Transverse colon (tissue), 4 donors: ENCODE measurements at regions not wholly inside any gene's neighbourhood (a gene's known extent, or its start where the extent isn't known, plus 50 kb on each side); places are given as distances from the start of the nearest gene placed in this dataset.

ENCODE experiments used
- DNase-seq: peaks from one replicate; pipeline ENCODE4 v3.0.0-alpha.2; 2019
- H3K27ac ChIP-seq, 4 donors: fragments of 200-600 bp; sonication (generic); 2 replicates each; pipeline ENCODE4 v1.5.1; 2016 to 2018; ENCODE audit warnings: inconsistent platforms in 4 of 4
- H3K27me3 ChIP-seq: fragments of 200-600 bp; sonication (generic); 2 replicates; pipeline ENCODE4 v1.5.1; 2017; ENCODE audit warnings: inconsistent platforms
- H3K36me3 ChIP-seq, 4 donors: fragments of 200-600 bp; sonication (generic); 2 replicates each; pipeline ENCODE4 v1.5.1; 2017 to 2019; ENCODE audit warnings: inconsistent platforms in 4 of 4
- H3K4me1 ChIP-seq, 4 donors: fragments of 200-600 bp; sonication (generic); 2 replicates each; pipeline ENCODE4 v1.5.1; 2017 to 2020; ENCODE audit warnings: inconsistent platforms in 4 of 4
- H3K4me3 ChIP-seq, 4 donors: fragments of 200-600 bp; sonication (generic); 1 replicate in 1 of 4; 2 replicates in 3 of 4; pipeline versions ENCODE4 v1.5.1 to v1.6.1; 2017 to 2019; ENCODE audit warnings: inconsistent platforms in 4 of 4
- H3K9me3 ChIP-seq, 2 donors: fragments of 200-600 bp; sonication (generic); 2 replicates each; pipeline ENCODE4 v1.5.1; 2017 to 2019; ENCODE audit warnings: inconsistent platforms in 2 of 2
- CTCF ChIP-seq, 5 experiments: fragments of 200-600 bp in 3 of 5; fragments of 450-650 bp in 2 of 5; sonication (generic) in 3 of 5; IDR thresholded peaks; 1 replicate in 2 of 5; 2 replicates in 3 of 5; pipeline ENCODE4 v1.5.1; 2016 to 2017; ENCODE audit warnings: antibody characterized with exemption in 5 of 5, inconsistent platforms in 3 of 5, mild to moderate bottlenecking in 2 of 5, moderate library complexity in 1 of 5
- EP300 ChIP-seq: sonication (generic); formaldehyde crosslinking; IDR thresholded peaks from one replicate; pipeline ENCODE4 v1.6.1; 2017; ENCODE audit warnings: antibody characterized with exemption, low read depth
- POLR2A ChIP-seq: fragments of 450-650 bp; IDR thresholded peaks from one replicate; pipeline ENCODE4 v1.6.1; 2016; ENCODE audit warnings: antibody characterized with exemption, mild to moderate bottlenecking, moderate library complexity
- POLR2AphosphoS5 ChIP-seq, 3 donors: sonication (generic); formaldehyde crosslinking; IDR thresholded peaks; one replicate each; pipeline ENCODE4 v1.6.1; 2016; ENCODE audit warnings: antibody characterized with exemption in 3 of 3
- WGBS, 2 donors: methylation state at CpG; one replicate each; pipeline ENCODE4 v1.1.5; 2018; ENCODE audit warnings: low coverage in 1 of 2; 5-methylcytosine and 5-hydroxymethylcytosine counted together
- in situ Hi-C, 4 donors: fragments of 200-750 bp; cut with MboI; loops; one replicate each; pipeline versions ENCODE4 v1.15.0 to v1.15.1; 2017; ENCODE audit warnings: low sequenced_read_pairs in 3 of 4, low pct_ligation_motif_present in 1 of 4, low pct_unique_long_range_greater_than_20kb in 1 of 4
- intact Hi-C: fragments of 100-400 bp; cut with DNase I; formaldehyde crosslinking; loops from one replicate; pipeline ENCODE4 v1.15.1; 2023; ENCODE audit warnings: low total_unique reads

GRCh38 chr5:2326601-2327000 lies 424.9 kb downstream of the IRX2 start:
- no peak for TF ChIP-seq CTCF (IDR thresholded peaks at IDR 0.05)
- TF ChIP-seq EP300: no peak
- no peak for TF ChIP-seq POLR2A
- no peak for TF ChIP-seq POLR2AphosphoS5 (IDR thresholded peaks at IDR 0.05)
- DNase-seq: no peak
- H3K27me3 ChIP-seq: no peaks in the 10 kb centered on the region
- intact Hi-C loops: no loop called here
- in situ Hi-C loops: no loop called here
- no peaks in the 10 kb centered on the region for H3K36me3 ChIP-seq
- no peak overlapping the region for H3K4me3 ChIP-seq
- 45 to 88% methylated on average over 1 of the region's 1 CpG for WGBS, 2 donors
- H3K9me3 ChIP-seq: no peaks in the 10 kb centered on the region
- no peak overlapping the region for H3K27ac ChIP-seq
- H3K4me1 ChIP-seq: no peaks in the 10 kb centered on the region

GRCh38 chr5:2324788-2325187 lies 426.7 kb downstream of the IRX2 start:
- in situ Hi-C loops: no loop called here
- intact Hi-C loops: no loop called here
- H3K4me3 ChIP-seq: no peak overlapping the region
- no peaks in the 10 kb centered on the region for H3K9me3 ChIP-seq
- no peak for TF ChIP-seq POLR2AphosphoS5 (IDR thresholded peaks at IDR 0.05)
- TF ChIP-seq POLR2A: no peak
- TF ChIP-seq CTCF (IDR thresholded peaks at IDR 0.05): no peak
- TF ChIP-seq EP300: no peak
- H3K4me1 ChIP-seq: no peaks in the 10 kb centered on the region
- no peak for DNase-seq
- WGBS, 2 donors: 86 to 87% methylated on average over 8 to 11 of the region's 11 CpGs
- H3K27me3 ChIP-seq: no peaks in the 10 kb centered on the region
- no peaks in the 10 kb centered on the region for H3K36me3 ChIP-seq
- H3K27ac ChIP-seq: no peak overlapping the region

- Histone ChIP-seq H3K4me3 (no peak overlapping the region), H3K27me3 (no peaks in the 10 kb centered on the region), H3K9me3 (peaks cover 0 to 4% of the 10 kb centered on the region in 2 donors), H3K4me1 (no peaks in the 10 kb centered on the region), H3K27ac (no peak overlapping the region), H3K36me3 (no peaks in the 10 kb centered on the region)
- no peak for TF ChIP-seq POLR2A
- no peak for TF ChIP-seq EP300
- no peak for TF ChIP-seq POLR2AphosphoS5 (IDR thresholded peaks at IDR 0.05)
- no peak for TF ChIP-seq CTCF (IDR thresholded peaks at IDR 0.05)
- in situ Hi-C loops: no loop called here
- WGBS, 2 donors: 84% methylated on average over 7 of the region's 7 CpGs; no CpG with 5 or more reads in 1 of the 2 donors
- intact Hi-C loops: no loop called here
- DNase-seq: no peak
These were observed 430.9 kb downstream of the IRX2 start for GRCh38 chr5:2320611-2321010.

- in situ Hi-C loops: no loop called here
- Histone ChIP-seq H3K36me3 (no peaks in the 10 kb centered on the region), H3K4me3 (no peak overlapping the region), H3K27me3 (no peaks in the 10 kb centered on the region), H3K27ac (no peak overlapping the region), H3K9me3 (peaks cover 0 to 6% of the 10 kb centered on the region in 2 donors), H3K4me1 (no peaks in the 10 kb centered on the region)
- intact Hi-C loops: no loop called here
- DNase-seq: no peak
- TF ChIP-seq EP300 (no peak), CTCF (IDR thresholded peaks at IDR 0.05) (no peak), POLR2AphosphoS5 (IDR thresholded peaks at IDR 0.05) (no peak), POLR2A (no peak)
- 70% methylated on average over 2 of the region's 2 CpGs; no CpG with 5 or more reads in 1 of the 2 donors for WGBS, 2 donors
These were observed 433.9 kb downstream of the IRX2 start for GRCh38 chr5:2317540-2317939.
